SIG-M5 (cell line): ENCODE measurements at regions not wholly inside any gene's neighbourhood (a gene's known extent, or its start where the extent isn't known, plus 50 kb on each side); places are given as distances from the start of the nearest gene placed in this dataset.
"Not testable (repeated sequence)": the region's sequence is repeated elsewhere in the genome, so short reads cannot be mapped to it uniquely, and the experiment has no call there.

Source experiments
- DNase-seq: peaks from one replicate; lab custom pipeline; 2025; lab: John Stamatoyannopoulos, UW

GRCh38 chr2:100703213-100703612 is 116.7 kb upstream of the NPAS2 start:
- no peak for DNase-seq

- DNase-seq: no peak
Measured at GRCh38 chr2:100703739-100704138, 116.2 kb upstream of the NPAS2 start.

- DNase-seq: no peak
Measured at GRCh38 chr2:100704156-100704555, 115.8 kb upstream of the NPAS2 start.

- no peak for DNase-seq
Measured at GRCh38 chr2:100704711-100705110, 115.2 kb upstream of the NPAS2 start.

DNA sequence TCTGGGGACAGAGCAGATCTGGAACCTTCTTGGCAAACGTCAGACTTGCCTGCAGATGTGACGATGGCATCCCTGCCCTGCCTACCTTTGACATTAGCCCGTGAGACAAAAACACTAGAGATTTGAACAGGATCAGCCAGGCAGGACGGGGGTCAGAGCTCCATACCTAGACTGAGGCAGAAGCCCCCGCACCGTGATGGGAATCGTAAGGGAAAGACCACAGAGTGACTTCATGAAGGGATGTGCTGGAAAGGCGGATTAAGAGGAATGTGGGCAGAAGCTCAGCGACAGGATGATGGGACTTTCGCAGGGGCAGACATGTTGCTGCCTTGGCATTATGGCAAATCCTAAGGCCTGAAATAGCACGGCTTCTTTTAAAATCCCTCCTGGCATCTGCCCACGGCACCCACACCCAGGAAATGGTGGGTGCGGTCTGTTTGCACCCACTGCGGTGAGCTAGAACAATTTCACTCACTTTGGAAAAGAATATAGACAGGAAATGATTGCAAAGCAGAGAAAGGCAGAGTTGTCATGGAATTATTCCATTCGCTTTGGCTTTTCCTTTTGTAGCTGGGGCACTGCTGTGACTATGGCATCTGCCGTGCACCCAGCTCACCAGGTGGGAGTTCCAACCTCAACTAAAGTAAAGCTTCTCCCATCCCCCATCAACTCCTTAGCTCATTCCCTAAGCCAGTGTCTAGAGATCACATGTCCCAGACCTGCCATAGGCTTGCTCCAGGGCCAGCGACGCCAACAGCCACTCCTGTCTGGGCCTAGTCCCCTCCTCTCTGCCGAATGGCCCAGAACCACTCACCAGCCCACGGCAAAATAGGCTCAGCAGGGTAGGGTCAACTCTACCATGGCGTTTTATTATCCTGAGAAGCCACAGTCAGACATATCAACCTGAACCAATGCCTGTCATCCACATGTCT is 112.7 kb upstream of the NPAS2 start:
- no peak for DNase-seq

GRCh38 chr2:100708333-100708732 is 111.6 kb upstream of the NPAS2 start:
- no peak for DNase-seq

- DNase-seq: no peak
Measured at GRCh38 chr2:100713106-100713505, 106.8 kb upstream of the NPAS2 start.

- not testable (repeated sequence) for DNase-seq
Measured at GRCh38 chr2:100714396-100715010, 105.4 kb upstream of the NPAS2 start.

DNA sequence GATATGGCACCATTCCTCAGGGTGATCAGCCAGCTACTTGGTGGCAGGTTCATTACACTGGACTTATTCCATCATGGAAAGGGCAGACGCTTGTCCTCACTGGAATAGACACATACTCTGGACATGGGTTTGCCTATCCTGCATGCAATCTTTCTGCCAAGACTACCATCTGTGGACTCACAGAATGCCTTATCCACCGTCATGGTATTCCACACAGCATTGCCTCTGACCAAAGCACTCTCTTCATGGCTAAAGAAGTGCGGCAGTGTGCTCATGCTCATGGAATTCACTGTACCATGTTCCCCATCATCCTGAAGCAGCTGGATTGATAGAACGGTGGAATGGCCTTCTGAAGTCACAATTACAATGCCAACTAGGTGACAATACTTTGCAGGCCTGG is 104.1 kb upstream of the NPAS2 start:
- not testable (repeated sequence) for DNase-seq

- no peak for DNase-seq
Measured at GRCh38 chr2:100716581-100716980, 103.4 kb upstream of the NPAS2 start.

DNA sequence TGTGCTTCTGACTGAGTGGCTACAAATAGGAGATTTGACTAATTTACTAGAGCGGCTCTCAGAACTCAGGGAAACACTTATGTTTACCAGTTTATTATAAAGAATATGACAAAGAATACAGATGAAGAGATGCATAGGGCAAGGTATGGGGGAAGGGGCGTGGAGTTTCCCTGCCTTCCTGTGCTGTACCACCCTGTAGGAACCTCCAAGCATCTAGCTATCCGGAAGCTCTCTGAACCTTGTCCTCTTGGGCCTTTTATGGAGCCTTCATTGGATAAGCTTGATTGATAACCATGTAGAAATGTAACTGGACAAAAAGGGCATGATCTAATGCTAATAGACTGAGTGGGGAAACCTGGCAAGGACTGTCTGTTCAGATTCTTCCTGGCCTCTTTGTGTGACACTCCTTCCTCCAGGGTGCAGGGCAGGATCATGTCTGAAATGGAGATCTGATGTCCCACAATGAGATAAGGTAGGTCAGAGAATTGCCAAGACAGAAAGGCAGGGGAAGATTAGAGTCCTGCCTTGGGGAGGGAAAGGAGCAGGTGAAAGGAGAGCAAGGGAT is 101.8 kb upstream of the NPAS2 start:
- no peak for DNase-seq

DNA sequence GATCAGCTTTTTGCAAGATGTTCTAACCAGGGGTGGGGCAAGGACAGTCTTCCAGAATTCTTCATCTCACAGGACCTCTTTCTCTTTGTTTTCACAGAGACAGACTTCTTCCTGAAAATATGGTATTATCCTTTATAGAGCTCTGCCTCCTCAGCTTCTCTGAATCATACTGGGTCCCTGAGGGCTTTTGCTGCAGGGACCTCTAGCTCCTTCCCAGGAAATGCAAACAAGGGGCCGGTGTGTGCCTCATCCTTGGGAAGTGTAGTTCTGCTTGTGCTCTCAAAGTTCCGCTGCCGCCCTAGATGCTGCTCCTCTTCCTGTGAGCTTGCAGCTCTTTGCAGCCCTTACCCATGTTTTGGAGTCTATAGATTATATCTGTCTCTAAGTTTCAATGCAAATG is 99.5 kb upstream of the NPAS2 start:
- no peak for DNase-seq

- no peak for DNase-seq
Measured at GRCh38 chr2:100721693-100722092, 98.2 kb upstream of the NPAS2 start.

DNA sequence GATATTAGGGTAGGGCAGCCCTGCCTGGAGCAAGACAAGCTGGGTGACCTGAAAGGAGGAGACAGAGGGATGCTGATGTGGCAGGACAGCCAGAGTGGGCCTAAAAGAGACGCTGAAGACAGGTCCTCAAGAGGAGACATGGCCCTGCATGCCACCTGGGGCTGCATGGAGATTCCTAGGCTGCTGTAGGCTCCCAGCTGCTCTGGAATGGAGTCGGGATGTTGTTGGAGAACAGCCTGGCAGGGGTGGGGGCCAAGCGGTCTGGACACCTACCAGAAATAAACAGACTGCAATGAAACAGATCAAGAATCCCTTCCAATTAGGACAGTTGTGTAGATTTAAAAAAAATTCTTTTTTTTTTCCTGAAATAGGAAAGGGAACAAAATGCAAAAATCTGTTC is 97.8 kb upstream of the NPAS2 start:
- DNase-seq: no peak

DNA sequence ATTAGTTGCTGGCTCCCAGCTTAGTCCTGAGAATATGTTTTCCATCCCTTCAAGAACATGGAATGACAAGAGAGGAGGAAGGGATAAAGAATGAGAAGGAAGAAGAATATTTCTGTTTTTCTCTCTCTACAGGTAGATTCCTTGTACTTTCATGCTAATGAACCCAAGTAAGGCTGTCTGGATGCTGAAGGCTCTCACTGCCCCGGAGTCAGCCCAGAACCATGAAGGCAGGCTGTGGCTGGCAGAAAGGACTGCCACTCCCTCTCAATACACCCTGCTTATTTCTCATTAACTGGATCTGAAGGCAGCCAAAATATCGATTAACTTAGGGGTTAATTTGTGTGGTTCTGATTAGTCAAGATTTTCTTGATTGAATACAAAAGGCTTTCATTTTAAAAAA is 93.1 kb upstream of the NPAS2 start:
- DNase-seq: no peak

GRCh38 chr2:100730290-100730868 is 89.6 kb upstream of the NPAS2 start:
- DNase-seq: no peak

DNA sequence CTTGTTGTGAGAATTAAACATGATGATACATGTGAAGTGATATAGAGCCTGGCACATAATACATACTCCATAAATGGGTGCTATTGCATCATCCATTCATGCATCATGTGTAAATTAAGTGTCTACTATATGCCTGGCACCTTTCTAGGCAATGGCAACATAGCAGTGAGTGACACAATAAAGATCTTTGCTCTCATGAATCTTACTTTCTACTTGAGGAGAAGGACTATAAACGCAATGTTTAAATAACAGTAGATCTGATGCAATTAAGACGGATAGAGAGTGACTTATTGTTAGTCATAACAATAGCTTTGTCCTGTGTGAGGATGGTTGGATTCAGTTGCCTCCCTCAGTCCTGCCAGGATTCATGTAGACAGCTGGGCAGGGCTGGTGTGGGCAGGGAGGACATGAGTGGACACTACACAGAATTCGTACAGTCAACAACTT is 88.4 kb upstream of the NPAS2 start:
- DNase-seq: no peak

GRCh38 chr2:100733391-100734187 is 86.3 kb upstream of the NPAS2 start:
- peak; percentile 10 for DNase-seq

- no peak for DNase-seq
Measured at GRCh38 chr2:100736121-100736915, 83.6 kb upstream of the NPAS2 start.

DNA sequence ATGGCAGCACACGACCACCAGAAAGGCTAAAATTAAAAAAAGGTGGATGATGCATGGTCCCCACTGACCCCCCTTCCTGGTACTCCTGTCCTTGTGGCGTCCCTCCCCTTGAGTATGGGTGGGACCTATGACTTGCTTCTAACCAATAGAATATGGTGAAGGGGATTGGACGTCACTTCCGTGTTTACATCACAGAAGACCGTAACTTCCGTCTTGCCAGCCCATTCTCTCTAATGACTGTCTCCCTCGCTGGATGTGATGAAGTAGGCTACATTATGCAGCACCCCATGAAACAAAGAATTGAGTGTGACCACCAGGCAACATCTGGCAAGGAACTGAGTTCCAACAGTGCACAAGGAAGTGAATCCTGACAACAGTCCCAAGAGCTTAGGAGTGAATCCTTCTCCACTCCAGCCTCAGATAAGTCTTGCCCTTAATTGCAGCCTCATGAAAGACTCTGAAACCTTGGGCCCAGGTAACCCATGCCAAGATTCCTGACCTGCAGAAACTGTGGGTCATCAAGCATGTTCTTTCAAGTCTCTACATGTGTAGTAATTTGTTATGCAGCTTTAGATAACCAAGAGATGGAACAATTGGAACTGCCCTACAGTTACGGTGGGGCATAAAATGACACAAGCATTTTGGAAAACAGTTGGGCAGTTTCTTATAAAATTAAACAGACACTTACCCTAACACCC is 80.1 kb upstream of the NPAS2 start:
- DNase-seq: no peak
